Right cardiac atrium (tissue), 5 donors: ENCODE measurements at regions not wholly inside any gene's neighbourhood (a gene's known extent, or its start where the extent isn't known, plus 50 kb on each side); places are given as distances from the start of the nearest gene placed in this dataset.

Source experiments
- ATAC-seq, 2 donors: fragments of 200-7000 bp; cut with Tn5 transposase; one replicate each; pipeline versions ENCODE4 v1.8.0 to v1.9.1; 2020; ENCODE audit warnings: moderate library complexity in 2 of 2, mild to moderate bottlenecking in 1 of 2
- DNase-seq, 3 donors: peaks; one replicate each; pipeline ENCODE4 v3.0.0-alpha.2; 2020
- H3K27ac ChIP-seq: one replicate; pipeline ENCODE4 v1.5.1; 2013; ENCODE audit warnings: mild to moderate bottlenecking, low read length, control low read depth, moderate library complexity
- H3K27me3 ChIP-seq: one replicate; pipeline ENCODE4 v1.6.1; 2013; ENCODE audit not compliant: control insufficient read depth, insufficient read depth
- H3K4me1 ChIP-seq: one replicate; pipeline ENCODE4 v1.6.1; 2013; ENCODE audit warnings: low read length; ENCODE audit not compliant: control insufficient read depth, insufficient read depth
- H3K4me3 ChIP-seq: one replicate; pipeline ENCODE4 v1.5.1; 2013; ENCODE audit warnings: low read length, control low read depth
- H3K9me3 ChIP-seq: one replicate; pipeline ENCODE4 v1.6.1; 2013; ENCODE audit warnings: low read length; ENCODE audit not compliant: control insufficient read depth
- whole genome bisulfite sequencing: extraction: QIAGEN DNeasy Blood & Tissue Kit; methylation state at CpG from one replicate; pipeline ENCODE4 v1.1.7; 2013; 5-methylcytosine and 5-hydroxymethylcytosine counted together
- intact Hi-C, 4 donors: fragments of 100-400 bp; cut with DNase I; formaldehyde crosslinking; loops; one replicate each; pipeline versions ENCODE4 v1.11.0 to v1.14.0; 2022 to 2023
- donor health status: healthy with polysubstance abuse.
- donor health status: DM: no; HTN: yes; CAD: no.
- donor health status: DM: no; HTN: no; CAD: no.
- donor health status: DM: no; HTN: yes; CAD: no; lungs with severe emphysema.
- donor health status: DM: yes; HTN: yes; CAD: no.

DNA sequence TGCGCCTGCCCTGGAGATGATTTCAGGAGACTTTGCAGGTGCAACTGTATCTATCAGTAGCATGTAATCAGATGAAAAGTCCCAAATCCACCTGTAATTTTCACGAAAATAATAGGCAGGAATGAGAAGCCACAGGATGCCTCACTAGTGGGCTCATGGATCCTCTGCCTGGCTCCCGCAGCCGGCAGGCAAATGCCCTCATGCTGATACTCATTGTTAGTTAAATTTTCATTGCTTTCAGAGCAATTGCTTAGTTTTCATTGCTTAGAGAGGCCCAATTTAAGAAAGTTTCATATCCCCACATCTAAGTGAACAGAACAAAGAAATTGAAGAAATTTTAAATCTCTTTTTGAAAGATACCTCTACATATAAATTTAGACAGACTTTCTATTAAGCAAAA, 57.6 kb upstream of the CTDP1 start:
- intact Hi-C loops = no loop called here
- no peak for DNase-seq
- no peaks in the 10 kb centered on the region for H3K4me1 ChIP-seq
- H3K4me3 ChIP-seq = no peak overlapping the region
- no peak for ATAC-seq
- H3K9me3 ChIP-seq = no peaks in the 10 kb centered on the region
- 89% methylated on average over 4 of the region's 4 CpGs for WGBS
- H3K27ac ChIP-seq = no peak overlapping the region
- no peaks in the 10 kb centered on the region for H3K27me3 ChIP-seq

DNA sequence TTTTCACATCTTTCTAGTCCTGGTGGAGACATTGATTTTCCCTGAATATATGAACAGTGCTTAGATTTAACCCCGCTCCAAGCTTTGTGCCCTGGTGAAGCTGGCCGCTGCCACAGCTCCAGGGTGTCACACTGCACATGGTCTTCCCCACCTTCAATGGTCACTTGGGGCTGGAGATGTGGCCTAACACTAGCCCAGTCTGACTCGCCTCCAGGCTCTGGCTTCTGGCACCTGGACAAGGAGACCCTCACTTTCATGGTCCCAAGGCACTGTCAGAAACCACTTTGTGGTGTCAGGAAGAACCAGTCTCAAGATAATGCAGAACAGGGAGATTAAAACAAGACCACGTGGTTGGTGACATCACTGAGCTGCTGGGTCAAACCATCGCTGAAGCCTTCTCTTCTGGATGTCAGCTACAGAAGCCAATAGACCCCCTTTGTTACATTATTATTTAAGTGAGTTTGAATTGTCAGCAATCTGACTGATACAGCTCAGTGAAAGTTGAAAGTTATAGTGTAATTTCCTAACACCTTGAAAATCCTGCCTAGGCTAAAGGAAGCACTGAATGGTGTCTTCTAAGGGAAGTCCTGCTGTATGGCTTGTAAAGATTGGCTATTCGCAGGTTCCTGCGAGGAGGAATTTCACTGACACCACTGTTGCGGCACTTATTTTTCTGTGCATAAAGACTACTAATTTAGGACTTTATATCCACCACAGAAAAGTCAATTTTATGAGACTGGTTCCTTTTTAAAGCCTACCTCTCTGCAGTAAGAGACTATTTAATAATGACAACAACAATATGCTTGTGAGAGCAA, 55.0 kb upstream of the CTDP1 start:
- Histone ChIP-seq H3K9me3 (no peaks in the 10 kb centered on the region), H3K4me3 (no peak overlapping the region), H3K27ac (no peak overlapping the region), H3K27me3 (no peaks in the 10 kb centered on the region), H3K4me1 (no peaks in the 10 kb centered on the region)
- ATAC-seq = no peak
- DNase-seq = peak in 2 of 3 donors; percentile 18 to 28
- WGBS = 76% methylated on average over 8 of the region's 8 CpGs
- intact Hi-C loops = no loop called here

DNA sequence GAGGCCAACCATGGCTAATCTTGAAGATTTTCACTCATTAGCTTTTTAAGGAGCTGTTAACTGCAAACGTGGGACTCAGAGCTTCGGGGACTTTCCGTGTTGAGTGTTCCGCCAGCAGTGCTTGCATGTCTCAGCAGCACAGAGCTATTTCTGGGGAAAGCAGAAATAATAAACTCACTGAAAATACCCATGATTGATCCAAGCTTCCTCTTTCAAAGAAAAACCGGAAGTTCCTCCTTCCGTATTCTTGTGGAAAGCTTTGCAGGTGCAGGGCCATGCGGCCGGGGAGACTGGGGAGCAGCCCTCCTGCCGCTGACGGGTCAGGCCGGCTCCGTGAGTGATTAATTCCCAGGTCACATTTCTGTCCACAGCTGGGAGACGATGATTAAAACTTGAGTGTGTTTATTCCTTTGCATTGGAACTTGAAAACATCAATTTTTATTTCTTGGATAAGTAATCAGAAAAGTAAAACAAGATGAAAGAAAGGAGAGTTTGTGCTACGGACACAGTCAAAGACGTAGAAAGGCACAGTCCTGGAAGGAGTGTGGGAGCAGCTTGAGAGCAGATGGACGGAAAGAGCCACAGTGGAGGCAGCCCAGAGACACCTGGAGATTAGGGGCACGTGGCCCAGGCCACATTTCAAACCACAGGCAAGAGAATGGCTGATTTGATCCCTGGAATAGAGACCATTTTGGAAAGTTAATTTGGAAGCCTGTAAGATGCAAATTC, 54.2 kb upstream of the CTDP1 start:
- intact Hi-C loops = no loop called here
- no peak overlapping the region for H3K4me3 ChIP-seq
- ATAC-seq (no peak), DNase-seq (peak in 2 of 3 donors; percentile 38 to 43)
- H3K27me3 ChIP-seq = no peaks in the 10 kb centered on the region
- H3K27ac ChIP-seq = no peak overlapping the region
- no peaks in the 10 kb centered on the region for H3K4me1 ChIP-seq
- WGBS = 56% methylated on average over 17 of the region's 17 CpGs
- H3K9me3 ChIP-seq = no peaks in the 10 kb centered on the region

DNA sequence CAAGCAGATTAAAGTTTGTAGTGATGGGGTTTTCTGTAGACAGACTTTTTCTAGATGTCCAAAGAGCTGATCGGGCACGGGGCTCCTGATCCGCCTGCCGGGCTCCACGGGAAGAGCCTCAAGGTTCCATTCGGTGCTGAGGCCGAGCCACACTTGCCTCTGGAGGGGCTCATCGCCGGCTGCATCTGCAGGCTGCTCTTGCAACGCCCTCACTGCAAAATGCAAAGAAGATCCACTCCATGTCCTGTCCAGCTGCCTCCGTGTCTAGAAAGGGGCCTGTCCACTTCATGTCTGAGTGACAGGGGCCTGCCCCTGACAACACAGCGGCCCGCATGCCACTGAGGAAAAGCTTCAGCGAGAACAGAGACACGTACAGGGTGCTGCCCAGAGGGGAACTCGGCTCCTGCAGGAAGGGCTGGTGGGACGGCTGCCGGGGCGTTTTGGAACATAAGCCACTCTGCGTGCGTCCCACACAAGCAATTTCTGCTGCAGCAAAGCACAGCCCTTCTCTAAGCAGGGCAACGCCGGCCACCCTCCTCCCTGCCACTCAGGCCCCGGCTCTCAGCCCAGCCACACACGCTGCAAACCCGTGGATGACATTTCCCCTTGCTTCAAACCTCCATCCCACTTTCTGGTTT, 53.6 kb upstream of the CTDP1 start:
- H3K4me1 ChIP-seq = no peaks in the 10 kb centered on the region
- H3K27me3 ChIP-seq = no peaks in the 10 kb centered on the region
- ATAC-seq (no peak), DNase-seq (peak in 1 of 3 donors; percentile 45)
- intact Hi-C loops = no loop called here
- no peak overlapping the region for H3K4me3 ChIP-seq
- H3K9me3 ChIP-seq = no peaks in the 10 kb centered on the region
- 75% methylated on average over 26 of the region's 26 CpGs for WGBS
- no peak overlapping the region for H3K27ac ChIP-seq

DNA sequence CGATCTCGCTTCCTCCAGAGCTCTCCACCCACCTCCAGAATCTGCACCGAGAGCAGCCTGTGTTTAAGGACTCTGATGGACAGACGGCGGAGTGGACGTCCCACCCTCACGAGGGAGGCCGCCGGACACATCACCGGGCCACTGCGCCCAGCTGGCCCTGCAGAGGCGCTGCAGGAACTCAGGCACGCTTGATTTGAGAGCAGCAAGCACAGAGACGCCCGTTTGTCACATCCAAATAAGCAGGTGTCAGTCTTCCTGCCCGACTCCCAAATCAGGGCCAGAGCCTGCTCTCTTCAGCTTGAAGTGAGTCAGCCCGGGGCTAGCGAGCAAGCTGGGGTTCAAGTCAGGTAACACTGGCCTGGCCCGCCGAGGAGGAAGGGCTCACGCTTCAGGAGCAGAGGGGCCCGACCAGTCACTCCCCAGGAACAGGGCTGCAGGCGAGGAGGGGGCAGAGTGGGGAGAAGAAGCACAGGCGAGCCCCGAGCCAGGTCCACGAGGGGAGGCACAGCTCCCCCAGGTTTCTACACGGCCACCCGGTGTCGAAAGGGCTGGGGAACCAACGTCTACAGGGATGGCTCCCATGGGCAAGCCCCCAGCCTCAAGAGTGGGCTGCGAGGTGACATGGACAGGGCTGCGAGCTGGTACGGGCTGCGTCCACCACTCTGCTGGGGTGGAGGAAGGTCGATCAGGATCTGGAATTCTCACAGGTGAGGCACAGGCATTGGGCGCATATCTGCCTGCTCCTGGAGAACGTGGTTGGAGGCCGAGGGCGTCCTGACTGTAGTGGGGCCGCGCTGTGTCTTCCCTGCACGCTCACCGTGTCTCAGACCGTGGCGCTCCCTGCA, 52.5 kb upstream of the CTDP1 start:
- H3K9me3 ChIP-seq = no peaks in the 10 kb centered on the region
- 87% methylated on average over 45 of the region's 45 CpGs for WGBS
- intact Hi-C loops = no loop called here
- H3K27ac ChIP-seq = no peak overlapping the region
- no peaks in the 10 kb centered on the region for H3K4me1 ChIP-seq
- no peaks in the 10 kb centered on the region for H3K27me3 ChIP-seq
- peak in 1 of 3 donors; percentile 49 for DNase-seq
- no peak overlapping the region for H3K4me3 ChIP-seq
- ATAC-seq = peak in 1 of 2 donors; percentile 8

DNA sequence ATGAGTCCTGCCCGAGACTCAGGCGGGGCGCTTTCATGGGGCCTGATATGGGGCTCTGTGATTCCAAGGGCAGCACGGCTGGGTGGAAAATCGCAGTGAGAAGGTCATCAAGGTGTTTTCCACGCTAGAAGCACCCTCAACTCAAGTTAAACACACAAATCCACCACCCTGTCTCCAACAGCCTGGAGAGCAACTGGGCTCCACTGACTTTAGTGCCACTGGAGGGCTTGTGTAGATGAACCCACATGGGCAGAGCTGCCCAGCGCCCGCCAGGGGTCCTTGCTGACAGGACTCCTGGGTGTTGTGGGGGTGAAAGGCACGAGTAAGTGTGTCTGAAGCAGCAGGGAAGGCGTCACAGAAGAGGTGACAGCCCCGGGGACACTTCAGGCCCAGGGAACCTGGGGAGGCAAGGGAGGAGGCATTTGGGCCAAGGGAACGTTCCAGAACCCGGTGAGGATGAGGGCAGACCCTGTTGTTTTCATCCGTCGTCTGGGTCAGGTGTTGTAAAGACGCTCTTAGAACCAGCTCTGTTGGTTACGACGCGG, 51.8 kb upstream of the CTDP1 start:
- intact Hi-C loops = no loop called here
- 87% methylated on average over 19 of the region's 19 CpGs for WGBS
- H3K27me3 ChIP-seq = no peaks in the 10 kb centered on the region
- no peak for DNase-seq
- ATAC-seq = no peak
- no peaks in the 10 kb centered on the region for H3K9me3 ChIP-seq
- H3K4me3 ChIP-seq = no peak overlapping the region
- H3K4me1 ChIP-seq = no peaks in the 10 kb centered on the region
- no peak overlapping the region for H3K27ac ChIP-seq

DNA sequence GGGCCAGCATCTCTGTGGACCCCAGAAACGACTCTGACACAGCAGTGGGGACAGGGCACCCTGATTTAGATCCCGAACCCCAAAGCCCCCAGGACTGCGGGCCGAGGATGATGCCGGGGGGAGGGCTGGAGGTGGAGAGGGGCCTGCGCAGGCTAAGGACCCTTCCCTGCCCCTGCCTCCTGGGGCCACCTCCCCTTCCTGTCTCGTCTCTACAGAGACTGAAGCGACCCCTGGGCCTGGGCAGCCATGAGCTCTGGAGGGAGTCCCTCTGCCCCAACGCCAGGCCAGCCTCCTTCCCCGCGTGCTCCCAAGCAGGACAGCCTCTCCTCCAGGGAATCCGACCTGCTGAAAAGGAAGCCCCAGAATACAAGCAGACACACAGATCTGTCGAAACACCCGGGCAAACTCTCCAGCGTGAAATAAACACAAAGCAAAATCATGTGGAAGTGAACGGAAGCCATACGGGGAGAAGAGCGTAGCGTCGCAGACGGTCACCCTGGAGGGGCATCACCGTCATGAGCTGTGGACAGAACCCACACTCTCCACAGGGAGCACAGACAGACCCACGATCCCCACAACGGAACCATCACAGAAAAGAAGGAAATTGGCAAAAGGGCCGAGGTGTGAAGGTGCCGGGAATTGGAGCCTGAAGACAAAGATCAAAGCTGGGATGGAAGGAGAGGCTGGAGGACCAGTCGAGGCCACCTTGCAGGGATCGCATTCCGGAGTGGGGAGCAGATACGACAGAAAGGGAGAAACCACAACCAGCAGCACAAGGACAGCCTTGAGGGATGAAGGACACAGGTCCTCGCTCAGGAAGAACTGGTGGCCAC, 51.0 kb upstream of the CTDP1 start:
- no peak for DNase-seq
- Histone ChIP-seq H3K9me3 (no peaks in the 10 kb centered on the region), H3K4me1 (no peaks in the 10 kb centered on the region), H3K27me3 (no peaks in the 10 kb centered on the region), H3K4me3 (no peak overlapping the region), H3K27ac (no peak overlapping the region)
- no peak for ATAC-seq
- WGBS = 85% methylated on average over 31 of the region's 31 CpGs
- intact Hi-C loops = no loop called here

DNA sequence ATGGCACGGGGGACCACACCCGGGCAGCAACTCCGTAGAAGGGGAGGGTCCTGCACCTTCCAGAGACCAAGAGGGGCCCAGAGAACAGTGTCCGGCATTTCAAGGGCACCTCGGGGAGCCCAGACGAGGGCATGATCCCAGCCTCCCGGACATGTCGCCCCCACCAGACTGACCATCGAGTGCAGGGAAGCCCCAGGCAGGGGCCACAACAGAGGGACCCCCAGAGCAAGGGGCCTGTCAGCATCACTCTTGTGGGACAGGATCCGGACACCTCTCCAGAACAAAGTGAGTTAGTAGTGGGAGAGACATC, 50.4 kb upstream of the CTDP1 start:
- DNase-seq (no peak), ATAC-seq (no peak)
- Histone ChIP-seq H3K27me3 (no peaks in the 10 kb centered on the region), H3K27ac (no peak overlapping the region), H3K4me1 (no peaks in the 10 kb centered on the region), H3K9me3 (no peaks in the 10 kb centered on the region), H3K4me3 (no peak overlapping the region)
- intact Hi-C loops = no loop called here
- WGBS = 92% methylated on average over 10 of the region's 10 CpGs

DNA sequence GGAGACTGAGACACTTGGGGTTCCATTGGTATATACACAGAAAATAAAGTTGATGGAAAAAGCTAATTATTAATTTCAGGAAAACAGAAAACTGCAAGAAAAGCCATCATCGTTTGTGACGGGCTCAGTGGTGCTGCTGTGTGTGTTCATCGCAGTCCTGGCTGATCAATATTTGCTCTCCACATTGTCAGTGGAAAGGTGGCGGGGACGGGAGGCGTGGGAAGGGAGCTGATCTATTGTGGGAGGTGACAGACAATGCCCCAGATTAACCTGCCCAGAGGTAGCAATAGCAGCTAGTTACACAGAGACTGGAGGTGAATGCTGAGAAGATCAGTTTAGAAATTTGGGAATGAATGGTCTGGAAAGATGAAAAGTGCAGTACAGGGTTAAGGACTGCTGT, 50.0 kb upstream of the CTDP1 start:
- ATAC-seq (no peak), DNase-seq (no peak)
- Histone ChIP-seq H3K4me3 (no peak overlapping the region), H3K27me3 (no peaks in the 10 kb centered on the region), H3K27ac (no peak overlapping the region), H3K4me1 (no peaks in the 10 kb centered on the region), H3K9me3 (no peaks in the 10 kb centered on the region)
- intact Hi-C loops = loop anchor here in 1 of 4 donors (10.0 kb wide), 1 partner anchor 95 kb away; no protein-coding TSS in a partner anchor
- WGBS = 92% methylated on average over 6 of the region's 6 CpGs
